Prostate gland (tissue), 2 donors: ENCODE measurements at regions not wholly inside any gene's neighbourhood (a gene's known extent, or its start where the extent isn't known, plus 50 kb on each side); places are given as distances from the start of the nearest gene placed in this dataset.

Source experiments
- DNase-seq: peaks from one replicate; pipeline ENCODE4 v3.0.0-alpha.2; 2019; ENCODE audit warnings: low spot score
- H3K27ac ChIP-seq, 2 donors: fragments of 200-600 bp; sonication (generic); 2 replicates each; pipeline ENCODE4 v1.5.1; 2017 to 2019
- H3K27me3 ChIP-seq: fragments of 200-600 bp; sonication (generic); replicated peaks from 2 replicates; pipeline ENCODE4 v1.5.1; 2019; ENCODE audit not compliant: insufficient read depth
- H3K36me3 ChIP-seq, 2 donors: fragments of 200-600 bp; sonication (generic); 1 replicate in 1 of 2; 2 replicates in 1 of 2; pipeline versions ENCODE4 v1.5.1 to v1.8.1; 2017 to 2019
- H3K4me1 ChIP-seq: fragments of 200-600 bp; sonication (generic); replicated peaks from 2 replicates; pipeline ENCODE4 v1.5.1; 2019
- H3K4me3 ChIP-seq, 2 donors: fragments of 200-600 bp; sonication (generic); 2 replicates each; pipeline ENCODE4 v1.5.1; 2017 to 2019
- H3K9me3 ChIP-seq: fragments of 200-600 bp; sonication (generic); 2 replicates; pipeline ENCODE4 v1.5.1; 2017
- CTCF ChIP-seq, 4 experiments: fragments of 200-600 bp in 2 of 4; fragments of 450-650 bp in 2 of 4; sonication (generic) in 2 of 4; IDR thresholded peaks; 1 replicate in 3 of 4; 2 replicates in 1 of 4; pipeline ENCODE4 v1.5.1; 2016 to 2019; ENCODE audit warnings: antibody characterized with exemption in 4 of 4, mild to moderate bottlenecking in 2 of 4, moderate library complexity in 2 of 4
- POLR2A ChIP-seq: fragments of 450-650 bp; IDR thresholded peaks from one replicate; pipeline ENCODE4 v1.6.1; 2016; ENCODE audit warnings: antibody characterized with exemption, mild to moderate bottlenecking
- POLR2AphosphoS5 ChIP-seq: sonication (generic); formaldehyde crosslinking; IDR thresholded peaks from one replicate; pipeline ENCODE4 v1.6.1; 2017; ENCODE audit warnings: antibody characterized with exemption
- WGBS: methylation state at CpG from one replicate; pipeline ENCODE4 v1.1.5; 2018; 5-methylcytosine and 5-hydroxymethylcytosine counted together
- intact Hi-C: fragments of 100-400 bp; cut with DNase I; formaldehyde crosslinking; loops from one replicate; pipeline ENCODE4 v1.14.2; 2022

- 55% methylated on average over 3 of the region's 3 CpGs for WGBS
- no peak overlapping the region for H3K4me3 ChIP-seq
- no peaks in the 10 kb centered on the region for H3K4me1 ChIP-seq
- intact Hi-C loops: no loop called here
- no peak overlapping the region for H3K27ac ChIP-seq
- TF ChIP-seq POLR2A: no peak
- no peak for TF ChIP-seq POLR2AphosphoS5
- no peak for TF ChIP-seq CTCF (IDR thresholded peaks at IDR 0.05)
- DNase-seq: no peak
- no peaks in the 10 kb centered on the region for H3K36me3 ChIP-seq
- no peaks in the 10 kb centered on the region for H3K9me3 ChIP-seq
- H3K27me3 ChIP-seq: no peaks in the 10 kb centered on the region
These were observed 150.2 kb downstream of the SLC30A10 start for GRCh38 chr1:219778110-219778509.

GRCh38 chr1:219774386-219774785, 154.0 kb downstream of the SLC30A10 start:
- H3K27me3 ChIP-seq: no peaks in the 10 kb centered on the region
- TF ChIP-seq CTCF (IDR thresholded peaks at IDR 0.05) (no peak), POLR2AphosphoS5 (no peak), POLR2A (no peak)
- H3K4me3 ChIP-seq: no peak overlapping the region
- no peaks in the 10 kb centered on the region for H3K9me3 ChIP-seq
- no peak overlapping the region for H3K27ac ChIP-seq
- H3K4me1 ChIP-seq: no peaks in the 10 kb centered on the region
- intact Hi-C loops: no loop called here
- no peak for DNase-seq
- no peaks in the 10 kb centered on the region for H3K36me3 ChIP-seq
- 95% methylated on average over 2 of the region's 2 CpGs for WGBS

GRCh38 chr1:219773775-219774174, 154.6 kb downstream of the SLC30A10 start:
- no peak for TF ChIP-seq POLR2AphosphoS5
- TF ChIP-seq POLR2A: no peak
- TF ChIP-seq CTCF (IDR thresholded peaks at IDR 0.05): no peak
- Histone ChIP-seq H3K4me1 (no peaks in the 10 kb centered on the region), H3K4me3 (no peak overlapping the region), H3K27ac (no peak overlapping the region), H3K36me3 (no peaks in the 10 kb centered on the region), H3K9me3 (no peaks in the 10 kb centered on the region), H3K27me3 (no peaks in the 10 kb centered on the region)
- no peak for DNase-seq
- 77% methylated on average over 3 of the region's 3 CpGs for WGBS
- intact Hi-C loops: no loop called here

- intact Hi-C loops: no loop called here
- WGBS: 35% methylated on average over 1 of the region's 1 CpG
- Histone ChIP-seq H3K27ac (no peak overlapping the region), H3K36me3 (no peaks in the 10 kb centered on the region), H3K9me3 (no peaks in the 10 kb centered on the region), H3K4me3 (no peak overlapping the region), H3K4me1 (no peaks in the 10 kb centered on the region), H3K27me3 (no peaks in the 10 kb centered on the region)
- DNase-seq: no peak
- no peak for TF ChIP-seq POLR2AphosphoS5
- TF ChIP-seq POLR2A: no peak
- TF ChIP-seq CTCF (IDR thresholded peaks at IDR 0.05): no peak
These were observed 155.2 kb downstream of the SLC30A10 start for GRCh38 chr1:219773110-219773509.

- H3K4me3 ChIP-seq: no peak overlapping the region
- intact Hi-C loops: no loop called here
- H3K27me3 ChIP-seq: no peaks in the 10 kb centered on the region
- H3K36me3 ChIP-seq: no peaks in the 10 kb centered on the region
- 78% methylated on average over 4 of the region's 4 CpGs for WGBS
- no peak overlapping the region for H3K27ac ChIP-seq
- no peak for DNase-seq
- TF ChIP-seq CTCF (IDR thresholded peaks at IDR 0.05) (no peak), POLR2AphosphoS5 (no peak), POLR2A (no peak)
- no peaks in the 10 kb centered on the region for H3K4me1 ChIP-seq
- no peaks in the 10 kb centered on the region for H3K9me3 ChIP-seq
These were observed 155.9 kb downstream of the SLC30A10 start for GRCh38 chr1:219772265-219773036.
